Posterior cingulate gyrus (tissue), 11 donors: ENCODE measurements at regions not wholly inside any gene's neighbourhood (a gene's known extent, or its start where the extent isn't known, plus 50 kb on each side); places are given as distances from the start of the nearest gene placed in this dataset.

Experiments
- DNase-seq, 10 donors: peaks; one replicate each; pipeline versions ENCODE4 v3.0.0 to v3.0.0-alpha.2; 2020 to 2021; ENCODE audit warnings: mixed read lengths in 3 of 10
- intact Hi-C: fragments of 100-400 bp; cut with DNase I; formaldehyde crosslinking; loops from one replicate; pipeline ENCODE4 v1.15.1; 2023

- DNase-seq: no peak
- intact Hi-C loops: no loop called here
Observed at GRCh38 chr10:84766923-84767322, 438.5 kb downstream of the CCSER2 start.

- intact Hi-C loops: no loop called here
- DNase-seq: no peak
Observed at GRCh38 chr10:84768132-84768531, 439.7 kb downstream of the CCSER2 start.

GRCh38 chr10:84770824-84771223, 442.4 kb downstream of the CCSER2 start:
- DNase-seq: peak in 2 of 10 donors; percentile 31 to 59
- intact Hi-C loops: no loop called here

- intact Hi-C loops: loop anchor here (10.0 kb wide), 1 partner anchor 1591 kb away; no protein-coding TSS in a partner anchor
- peak in 2 of 10 donors; percentile 15 to 77 for DNase-seq
Observed at GRCh38 chr10:84783386-84783785, 455.0 kb downstream of the CCSER2 start.

- DNase-seq: no peak
- intact Hi-C loops: loop anchor here (10.0 kb wide), 1 partner anchor 1591 kb away; no protein-coding TSS in a partner anchor
Observed at GRCh38 chr10:84783909-84784308, 455.5 kb downstream of the CCSER2 start.

- DNase-seq: no peak
- intact Hi-C loops: loop anchor here (10.0 kb wide), 1 partner anchor 1590 kb away; no protein-coding TSS in a partner anchor
Observed at GRCh38 chr10:84784749-84785148, 456.4 kb downstream of the CCSER2 start.

- DNase-seq: no peak
- intact Hi-C loops: loop anchor here (10.0 kb wide), 1 partner anchor 1586 kb away; no protein-coding TSS in a partner anchor
Observed at GRCh38 chr10:84789026-84789425, 460.6 kb downstream of the CCSER2 start.

GRCh38 chr10:84798312-84798711, 469.9 kb downstream of the CCSER2 start:
- no peak for DNase-seq
- intact Hi-C loops: no loop called here

- intact Hi-C loops: no loop called here
- no peak for DNase-seq
Observed at GRCh38 chr10:84801156-84801555, 472.8 kb downstream of the CCSER2 start.

- DNase-seq: no peak
- intact Hi-C loops: no loop called here
Observed at GRCh38 chr10:84801916-84802315, 473.5 kb downstream of the CCSER2 start.

- intact Hi-C loops: no loop called here
Observed at GRCh38 chr10:84805149-84805548, 476.8 kb downstream of the CCSER2 start.

GRCh38 chr10:84811113-84811512, 482.7 kb downstream of the CCSER2 start:
- no peak for DNase-seq
- intact Hi-C loops: no loop called here

More at GRCh38 chr10:84805149-84805548, 476.8 kb downstream of the CCSER2 start:
- no peak for DNase-seq

GRCh38 chr10:84818961-84819360, 490.6 kb downstream of the CCSER2 start:
- no peak for DNase-seq
- intact Hi-C loops: no loop called here

GRCh38 chr10:84820120-84820519, 491.7 kb downstream of the CCSER2 start:
- no peak for DNase-seq

GRCh38 chr10:84820596-84820995, 492.2 kb downstream of the CCSER2 start:
- no peak for DNase-seq

More at GRCh38 chr10:84820120-84820519, 491.7 kb downstream of the CCSER2 start:
- intact Hi-C loops: no loop called here

GRCh38 chr10:84822931-84823630, 494.7 kb downstream of the CCSER2 start:
- intact Hi-C loops: no loop called here
- no peak for DNase-seq

More at GRCh38 chr10:84820596-84820995, 492.2 kb downstream of the CCSER2 start:
- intact Hi-C loops: no loop called here

- intact Hi-C loops: no loop called here
- no peak for DNase-seq
Observed at GRCh38 chr10:84824525-84824924, 496.1 kb downstream of the CCSER2 start.

- intact Hi-C loops: no loop called here
- DNase-seq: no peak
Observed at GRCh38 chr10:84825330-84825729, 496.9 kb downstream of the CCSER2 start.

GRCh38 chr10:84826704-84827103, 498.3 kb downstream of the CCSER2 start:
- intact Hi-C loops: no loop called here
- no peak for DNase-seq

- intact Hi-C loops: no loop called here
Observed at GRCh38 chr10:84829131-84829530, 500.7 kb downstream of the CCSER2 start.

GRCh38 chr10:84837041-84837812, 508.8 kb downstream of the CCSER2 start:
- no peak for DNase-seq
- intact Hi-C loops: no loop called here

More at GRCh38 chr10:84829131-84829530, 500.7 kb downstream of the CCSER2 start:
- no peak for DNase-seq
